Midbrain (tissue), 1 donor: ENCODE measurements at regions not wholly inside any gene's neighbourhood (a gene's known extent, or its start where the extent isn't known, plus 50 kb on each side); places are given as distances from the start of the nearest gene placed in this dataset.

Experiments used
- DNase-seq: peaks from one replicate; lab custom pipeline; 2025; lab: John Stamatoyannopoulos, UW

DNA sequence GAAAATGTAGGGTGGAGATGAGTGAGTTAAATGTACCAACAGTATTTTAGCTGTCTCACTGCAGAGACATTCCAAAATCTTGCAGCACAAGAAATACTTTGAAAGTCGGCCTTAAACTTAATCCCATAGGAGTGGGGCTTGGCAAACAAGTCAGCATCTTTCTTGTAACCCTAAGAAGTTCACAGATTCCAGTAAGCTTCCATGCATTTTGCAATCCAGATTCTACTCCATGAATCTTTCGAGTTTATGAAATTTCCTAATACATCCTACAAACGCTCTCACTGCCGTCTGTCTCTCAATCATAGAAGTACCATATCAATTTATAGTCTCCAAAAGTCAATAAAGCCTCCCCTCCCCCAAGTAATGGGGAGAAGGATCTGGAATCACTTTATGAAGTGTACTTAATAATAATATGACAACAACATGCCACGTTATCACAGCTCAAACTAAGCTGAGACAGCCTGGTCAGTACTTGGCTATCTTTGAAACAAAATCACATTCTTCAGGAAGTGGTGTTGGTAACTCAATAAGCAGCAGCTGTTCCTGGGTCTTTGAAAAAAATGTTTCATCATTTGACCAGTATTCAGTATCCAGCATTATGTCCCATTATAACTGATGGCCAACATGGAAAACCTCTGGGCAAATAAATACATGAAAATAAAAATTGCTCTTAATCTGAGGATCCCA lies 317.4 kb upstream of the RUNX1 start:
- no peak for DNase-seq

DNA sequence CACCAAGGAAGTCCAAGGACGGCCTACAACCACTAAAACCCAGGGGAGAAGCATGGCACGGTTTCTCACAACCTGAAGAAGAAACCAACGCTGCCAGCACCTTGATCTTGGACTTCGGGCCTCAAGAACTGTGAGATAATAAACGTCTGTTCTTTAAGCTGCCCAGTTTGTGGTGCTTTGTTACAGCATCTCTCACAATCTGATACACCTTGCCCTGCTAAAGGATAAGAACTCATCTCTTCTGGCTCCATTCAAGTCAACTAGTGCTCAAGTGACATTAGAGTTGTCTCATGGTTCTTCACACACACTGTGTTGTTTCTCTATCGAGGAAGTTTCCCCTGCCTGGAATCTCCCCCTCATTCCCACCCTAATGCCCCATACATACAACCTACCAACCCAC lies 314.4 kb upstream of the RUNX1 start:
- DNase-seq: no peak

DNA sequence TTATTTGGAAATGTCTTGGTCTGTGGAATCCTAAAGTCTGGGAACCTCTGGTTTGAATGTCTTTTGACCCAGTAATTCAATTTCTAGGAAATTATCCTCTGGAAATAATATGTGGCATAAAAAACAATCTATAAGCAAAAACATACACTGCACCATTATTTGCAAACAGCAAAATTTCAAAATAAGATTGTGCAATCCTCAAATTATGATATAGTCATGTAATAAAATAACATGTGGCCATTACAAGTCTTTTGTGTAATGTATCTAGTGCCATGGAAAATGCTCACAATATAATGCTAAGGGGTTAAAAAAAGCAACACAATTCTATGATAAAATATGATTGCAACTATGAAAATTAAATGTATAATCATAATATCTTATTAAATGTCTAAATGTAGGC lies 312.9 kb upstream of the RUNX1 start:
- no peak for DNase-seq

DNA sequence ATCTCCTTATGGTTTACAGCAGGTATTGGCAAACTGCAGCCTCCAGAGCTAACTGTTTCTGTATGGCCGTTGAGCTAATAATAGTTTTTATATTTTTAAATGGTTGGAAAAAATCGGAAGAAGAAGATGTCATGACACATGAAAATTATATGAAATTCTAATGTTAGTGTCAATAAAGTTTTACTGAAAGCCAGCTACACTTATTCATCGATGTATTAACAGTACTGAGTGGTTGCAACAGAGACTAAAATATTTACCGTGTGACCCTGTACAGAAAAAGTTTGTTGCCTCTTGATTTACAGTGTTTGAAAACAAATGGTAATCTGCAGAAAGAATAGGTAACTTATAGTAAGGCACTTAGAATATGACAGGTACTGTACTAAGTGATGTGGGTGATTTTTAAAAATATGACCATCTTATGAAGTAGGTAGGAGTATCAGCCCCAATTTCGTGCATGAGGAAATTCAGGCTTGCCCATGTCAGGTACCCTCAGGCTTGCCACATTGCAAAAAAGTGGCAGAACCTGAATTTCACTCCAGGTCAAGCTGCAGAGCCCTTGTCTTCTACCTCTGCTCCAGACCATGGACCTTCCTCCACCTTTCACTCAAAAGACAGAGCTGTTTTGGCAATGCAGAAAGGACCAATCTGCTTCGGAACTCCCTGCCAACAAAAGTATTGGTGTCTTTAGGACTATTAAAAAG lies 311.9 kb upstream of the RUNX1 start:
- DNase-seq: no peak

DNA sequence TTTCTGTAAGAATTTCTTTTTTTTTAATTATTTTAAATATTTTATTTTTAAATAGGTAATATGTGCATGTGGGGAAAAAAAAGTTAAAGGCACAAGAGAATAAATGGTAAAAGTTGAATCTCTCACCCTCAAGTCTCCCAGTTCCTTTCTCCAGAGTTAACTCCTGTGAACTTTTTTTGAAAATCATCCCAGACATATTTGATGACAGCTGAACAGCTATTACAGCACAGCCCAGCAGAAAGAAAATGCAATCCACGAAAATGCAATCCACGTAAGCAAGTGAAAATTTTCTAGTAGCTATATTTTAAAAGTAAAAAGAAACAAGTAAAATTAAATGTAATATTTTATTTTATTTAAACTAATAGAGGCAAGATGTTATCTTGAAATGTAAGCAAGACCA lies 310.0 kb upstream of the RUNX1 start:
- no peak for DNase-seq

DNA sequence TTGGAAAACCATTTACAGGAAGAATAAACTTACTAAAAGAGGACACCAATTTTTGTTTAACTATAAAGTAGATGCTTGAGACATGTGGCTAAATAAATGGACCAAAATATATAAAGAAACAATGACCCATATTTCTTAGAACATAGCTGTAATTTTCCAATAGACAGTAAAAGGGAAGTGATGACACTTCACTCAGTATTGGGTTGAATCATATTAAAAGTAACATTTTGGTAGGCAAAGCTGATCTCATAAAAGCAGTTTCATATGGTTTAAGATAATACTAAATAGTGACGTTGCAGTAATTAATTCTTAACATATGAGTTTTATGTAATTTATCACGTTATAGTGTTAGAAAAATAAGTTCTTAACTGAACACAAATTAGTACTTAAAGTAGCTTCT lies 308.9 kb upstream of the RUNX1 start:
- DNase-seq: no peak

DNA sequence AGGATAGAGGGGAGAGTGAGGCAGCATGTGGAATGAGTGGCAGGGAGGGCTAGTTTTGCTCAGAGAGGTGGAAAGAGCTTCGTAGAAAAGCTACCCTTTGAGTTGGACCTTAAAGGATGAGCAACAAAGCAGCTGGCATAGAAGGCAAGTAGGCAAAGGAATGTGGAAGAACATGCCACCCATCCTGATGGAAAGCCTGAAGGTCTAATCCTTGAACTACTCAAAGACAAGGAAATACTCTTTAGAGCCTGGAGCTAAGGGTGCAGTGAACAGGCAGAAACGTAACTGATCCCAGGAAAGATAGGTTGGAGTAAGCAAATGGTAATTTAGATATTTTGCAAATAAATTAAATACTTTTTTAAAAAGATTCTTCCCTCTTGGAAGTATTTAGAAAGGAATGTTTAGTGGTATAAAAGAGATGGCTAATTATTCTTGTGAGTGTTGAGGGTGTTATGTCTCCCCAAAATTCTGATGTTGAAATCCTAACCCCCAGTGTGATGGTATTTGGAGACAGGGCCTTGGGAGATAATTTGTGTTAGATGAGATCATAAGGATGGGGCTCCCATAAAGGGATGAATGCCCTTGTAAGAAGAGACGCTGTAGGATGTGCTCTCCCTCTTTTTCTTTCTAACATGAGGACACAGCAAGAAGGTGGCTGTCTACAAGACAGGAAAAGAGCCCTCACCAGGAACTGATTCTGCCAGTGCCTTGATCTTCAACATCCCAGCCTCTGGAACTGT lies 308.1 kb upstream of the RUNX1 start:
- DNase-seq: no peak

DNA sequence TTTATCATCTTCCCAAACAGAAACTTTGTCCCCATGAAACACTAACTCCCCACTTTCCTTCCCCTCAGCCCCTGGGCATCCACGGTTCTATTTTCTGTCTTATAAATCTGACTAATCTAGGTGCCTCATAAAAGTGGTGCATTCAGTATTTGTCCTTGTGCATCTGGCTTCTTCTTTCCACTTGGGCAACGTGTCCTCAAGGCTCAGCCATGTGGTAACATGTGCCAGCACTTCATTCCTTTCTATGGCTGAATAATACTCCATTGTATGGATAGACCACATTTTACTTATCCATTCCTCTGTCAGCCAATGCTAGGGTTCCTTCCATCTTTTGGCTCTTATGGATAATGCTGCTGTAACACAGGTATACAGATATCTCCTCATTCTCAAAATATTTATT lies 305.0 kb upstream of the RUNX1 start:
- DNase-seq: no peak

DNA sequence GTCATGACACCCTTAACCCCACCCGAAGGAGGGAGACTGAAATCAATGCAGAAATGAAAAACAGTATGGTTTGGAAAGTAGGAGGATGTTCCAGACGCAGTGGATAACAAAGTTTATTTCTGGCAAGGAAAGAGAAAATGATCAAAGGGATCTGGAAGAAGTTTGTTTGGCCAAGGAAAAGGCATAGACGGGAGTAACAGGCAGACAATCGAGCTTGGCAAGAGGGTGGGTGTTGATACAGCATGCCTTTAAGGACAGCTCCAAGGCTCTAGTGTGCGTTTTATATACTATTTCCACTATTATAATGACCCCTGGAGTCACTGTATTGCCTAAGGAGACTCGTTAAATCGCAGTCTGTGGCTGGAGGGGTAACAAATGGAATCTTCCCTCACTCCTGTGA lies 303.7 kb upstream of the RUNX1 start:
- no peak for DNase-seq

DNA sequence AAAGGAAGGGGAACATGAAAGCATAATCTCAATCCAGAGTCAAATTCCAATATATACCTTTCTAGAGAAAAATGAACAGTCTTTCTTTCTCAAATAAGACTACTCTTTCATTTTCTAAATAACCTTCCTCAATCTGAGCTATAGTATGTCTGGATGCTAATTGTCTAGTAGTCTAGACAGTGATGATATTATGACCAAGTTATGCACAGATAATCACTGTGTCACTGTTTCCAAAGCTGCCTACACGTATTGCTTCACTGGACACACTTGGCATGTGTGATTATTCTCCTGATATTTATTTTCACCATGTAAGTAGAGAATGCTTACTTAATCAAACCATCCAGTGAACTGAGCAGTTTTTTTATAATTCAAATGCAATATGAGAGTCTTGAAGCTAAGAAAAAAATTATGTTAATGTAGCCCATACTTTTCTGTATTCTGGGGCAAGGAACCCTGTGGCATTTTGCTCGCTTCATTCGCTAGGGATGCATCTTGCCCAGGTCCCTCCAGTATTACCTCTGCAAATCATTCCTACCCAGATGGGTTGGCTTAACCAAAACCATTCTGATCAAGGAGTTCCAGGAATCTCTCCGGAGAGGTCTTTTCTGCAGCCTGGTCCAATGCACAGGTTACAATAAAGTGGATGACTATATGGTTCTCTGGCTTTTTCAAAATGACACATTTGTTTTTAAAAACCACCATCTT lies 303.1 kb upstream of the RUNX1 start:
- no peak for DNase-seq

DNA sequence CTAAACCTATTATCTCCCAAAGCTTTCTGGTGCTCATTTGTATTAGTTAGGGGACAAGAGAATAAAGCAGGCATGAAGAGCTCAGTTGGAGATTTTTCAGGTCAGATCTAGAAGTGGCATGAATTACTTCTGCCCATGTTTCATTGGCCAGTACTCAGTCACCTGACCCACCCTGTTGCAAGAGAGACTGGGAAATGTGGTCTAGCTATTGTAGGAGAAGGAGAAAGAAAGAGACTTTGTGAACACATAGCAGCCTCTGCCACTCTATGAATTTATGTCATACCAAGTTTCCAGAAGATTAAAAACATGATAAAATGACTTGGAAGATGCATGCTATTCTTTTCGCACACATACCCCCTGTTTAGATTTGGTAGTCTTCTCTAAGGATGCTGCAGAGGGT lies 302.3 kb upstream of the RUNX1 start:
- DNase-seq: no peak

DNA sequence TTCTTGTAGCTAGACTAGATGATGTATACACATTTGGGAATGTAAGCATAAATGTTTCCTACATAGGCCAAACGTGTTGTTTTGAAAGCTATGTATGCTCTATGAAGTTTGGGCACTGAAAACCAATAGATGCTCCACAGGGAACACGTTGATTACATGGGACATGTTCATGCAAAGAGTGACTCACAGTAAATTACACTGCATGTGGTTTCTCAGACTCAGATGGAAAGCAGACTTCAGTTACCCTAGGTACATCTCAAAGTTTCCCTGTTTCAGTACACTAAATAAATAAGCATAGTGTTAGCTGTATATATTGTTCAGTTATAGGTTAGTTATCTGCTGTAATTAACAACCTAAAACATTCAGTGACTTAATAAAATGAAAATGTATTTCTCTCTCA lies 301.9 kb upstream of the RUNX1 start:
- no peak for DNase-seq

DNA sequence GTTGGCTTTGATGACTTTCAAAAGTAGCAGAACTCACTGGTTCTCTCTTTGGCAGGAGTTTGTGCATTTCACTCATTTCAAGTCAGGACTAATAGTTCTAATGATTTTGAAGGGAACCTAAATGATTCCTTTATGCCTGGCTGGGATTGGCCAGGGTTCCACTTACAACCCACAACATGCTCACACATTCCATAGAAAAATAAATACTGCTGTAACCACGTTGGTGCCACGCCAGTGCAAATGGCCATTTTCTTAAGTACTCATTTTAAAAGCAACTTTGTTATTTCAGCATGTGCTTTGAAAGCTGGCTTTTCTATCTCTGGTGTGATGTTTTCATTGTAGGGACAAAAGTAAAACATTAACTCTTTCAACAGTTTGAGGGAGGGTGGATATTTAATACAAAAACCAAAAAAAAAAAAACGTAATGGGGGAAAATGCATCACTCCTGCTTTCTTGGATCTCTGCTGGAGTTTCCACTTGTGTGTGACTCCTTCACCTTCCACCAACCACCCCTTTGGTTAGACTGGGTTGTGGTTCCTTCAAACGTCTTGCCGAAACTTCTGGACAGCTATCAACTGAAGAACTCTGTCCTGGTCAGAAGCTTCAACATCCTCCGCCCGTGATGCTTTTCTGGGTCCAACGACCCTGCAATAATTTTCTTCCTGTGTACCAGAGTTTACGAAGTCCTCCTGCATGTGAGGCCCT lies 300.4 kb upstream of the RUNX1 start:
- no peak for DNase-seq

DNA sequence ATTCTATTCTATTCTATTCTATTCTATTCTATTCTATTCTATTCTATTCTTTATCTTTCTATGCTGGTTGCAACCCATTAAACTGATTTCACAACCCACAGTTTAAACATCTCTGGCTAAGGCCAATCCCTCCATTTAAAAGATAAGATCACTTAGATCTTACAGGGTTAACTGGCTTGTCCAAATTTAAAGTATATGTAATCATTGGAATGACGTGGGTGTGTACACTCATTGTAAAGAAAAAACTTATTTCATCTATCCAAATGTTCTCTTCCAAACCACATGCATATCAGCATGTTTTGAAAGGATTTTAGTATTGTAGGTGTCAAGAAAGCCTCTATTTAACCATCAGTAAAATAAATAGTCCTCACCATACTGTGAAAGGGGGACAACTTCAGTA lies 299.6 kb upstream of the RUNX1 start:
- DNase-seq: no peak

DNA sequence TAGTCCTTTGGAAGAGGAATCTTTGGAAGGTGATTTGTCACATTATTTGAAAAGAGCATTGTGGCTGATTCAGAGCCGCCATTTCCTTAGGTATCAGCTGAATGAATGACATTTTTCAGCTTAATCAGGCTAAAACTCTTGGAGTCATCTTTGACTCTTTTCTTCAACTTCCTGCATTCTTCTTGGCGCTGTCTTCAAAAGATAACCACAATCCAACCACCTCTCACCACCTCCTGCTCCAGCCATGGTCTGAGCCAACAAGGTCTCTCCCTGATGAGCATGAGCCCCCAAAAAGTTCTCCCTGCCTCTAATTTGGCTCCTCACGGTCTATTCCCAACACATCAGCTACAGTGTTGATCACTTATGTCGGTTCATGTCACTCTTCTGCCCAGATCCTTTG lies 297.6 kb upstream of the RUNX1 start:
- DNase-seq: no peak

DNA sequence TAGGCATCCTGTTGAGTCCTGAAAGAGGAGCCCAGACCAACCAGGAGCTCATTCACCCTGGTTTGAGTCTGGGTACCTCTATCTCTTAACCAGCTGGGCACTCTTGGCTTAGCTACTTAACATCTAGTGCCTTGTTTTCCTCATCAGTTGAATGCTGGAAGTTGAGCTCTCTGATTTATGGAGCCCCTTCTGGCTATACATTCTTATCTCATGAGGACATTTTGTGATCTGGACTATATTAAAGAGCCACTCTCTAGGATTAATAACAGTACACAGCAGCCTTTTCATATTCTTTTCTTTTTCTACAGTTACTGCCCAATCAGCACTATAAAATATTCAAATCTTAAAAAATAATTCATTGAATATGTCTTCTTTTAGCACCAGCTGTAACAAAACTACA lies 296.9 kb upstream of the RUNX1 start:
- DNase-seq: no peak

DNA sequence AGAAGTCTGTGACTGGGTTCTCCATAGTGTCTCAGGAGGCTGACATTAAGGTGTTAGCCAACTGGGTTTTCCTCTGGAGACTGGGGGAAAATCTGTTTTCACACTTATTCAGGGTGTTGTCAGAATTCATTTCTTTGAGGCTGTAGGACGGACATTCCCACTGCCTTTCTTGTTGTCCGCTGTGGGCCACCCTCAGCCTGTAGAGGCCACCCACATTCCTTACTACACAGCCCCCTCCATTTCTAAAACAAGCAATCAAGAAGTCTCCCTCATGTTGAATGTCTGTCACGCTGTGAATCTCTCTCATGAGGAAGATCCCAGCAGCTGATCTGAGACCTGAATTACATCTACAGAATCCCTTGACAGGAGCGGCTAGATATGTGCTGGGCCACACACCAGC lies 295.5 kb upstream of the RUNX1 start:
- no peak for DNase-seq

DNA sequence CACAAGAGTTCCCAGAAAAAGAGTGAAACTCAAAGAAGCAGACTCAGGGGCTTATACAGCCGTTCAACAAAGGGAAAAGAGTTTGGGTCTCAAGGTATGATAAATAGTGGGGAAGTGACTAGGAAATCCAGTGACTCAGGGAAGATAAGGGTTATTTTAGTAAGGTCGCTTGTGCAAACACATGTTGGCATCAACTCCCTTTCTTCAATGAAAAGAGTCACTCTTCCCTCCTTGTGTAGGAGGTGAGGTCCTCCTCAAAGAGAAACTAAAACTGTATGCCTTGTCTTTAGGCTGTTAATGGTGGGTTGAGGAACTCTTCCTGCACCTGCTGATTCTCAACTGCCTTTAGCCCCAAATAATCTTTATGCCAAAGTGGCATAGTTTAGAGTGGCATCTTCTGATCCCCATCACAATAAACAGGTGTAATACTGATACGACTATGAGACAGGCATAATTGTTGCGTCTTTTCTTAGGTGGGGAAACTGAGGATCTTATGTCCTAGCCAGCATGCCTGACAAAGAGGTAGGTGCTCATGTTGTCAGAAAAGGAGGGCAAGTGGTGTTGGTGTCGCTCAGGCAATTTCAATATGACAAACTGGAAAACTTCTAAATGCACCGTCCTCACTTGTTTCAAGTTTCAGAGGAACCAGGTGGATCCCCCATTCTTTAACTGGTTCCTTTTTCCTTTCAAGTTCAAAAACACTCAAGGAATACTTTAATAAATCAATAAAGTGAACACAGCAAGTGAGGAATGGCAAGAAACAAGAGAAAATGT lies 294.1 kb upstream of the RUNX1 start:
- DNase-seq: no peak

DNA sequence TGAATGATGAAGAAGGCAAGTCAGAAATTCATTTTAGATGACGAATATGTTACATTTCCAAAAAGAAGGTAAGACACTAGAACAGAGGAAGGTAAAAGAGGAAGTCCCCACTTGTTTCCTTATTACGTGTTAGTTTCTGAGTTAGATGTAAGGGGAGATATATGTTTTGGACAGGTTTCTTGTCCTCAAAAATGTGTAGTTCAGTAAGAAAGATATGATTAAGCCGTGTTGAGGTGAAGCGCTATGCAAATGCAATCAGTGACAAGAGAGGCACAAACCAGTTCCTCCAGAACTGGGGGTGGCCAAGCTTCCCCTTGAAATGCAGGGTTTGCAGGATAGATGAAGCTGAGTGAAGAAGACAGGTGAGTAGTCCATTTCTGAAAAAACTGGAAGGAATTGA lies 293.3 kb upstream of the RUNX1 start:
- no peak for DNase-seq

DNA sequence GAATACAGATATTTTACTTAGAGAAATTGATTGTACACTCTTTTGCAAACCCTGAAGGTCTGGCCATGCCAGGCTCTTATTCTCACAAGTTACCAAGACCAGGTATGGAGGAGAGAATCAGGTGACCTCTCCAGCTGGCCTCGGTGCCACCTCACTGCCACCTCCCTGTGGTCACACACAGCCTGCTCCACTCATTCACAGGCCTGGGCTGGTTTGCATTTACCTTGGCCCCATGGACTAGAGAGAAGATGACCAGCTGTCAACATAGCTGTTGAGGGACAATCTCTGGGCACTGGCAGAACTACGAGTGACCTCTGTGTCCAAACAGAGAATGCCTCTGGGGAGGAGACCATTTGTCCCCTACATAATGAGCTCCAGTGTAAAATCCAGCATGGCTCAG lies 291.2 kb upstream of the RUNX1 start:
- DNase-seq: no peak

DNA sequence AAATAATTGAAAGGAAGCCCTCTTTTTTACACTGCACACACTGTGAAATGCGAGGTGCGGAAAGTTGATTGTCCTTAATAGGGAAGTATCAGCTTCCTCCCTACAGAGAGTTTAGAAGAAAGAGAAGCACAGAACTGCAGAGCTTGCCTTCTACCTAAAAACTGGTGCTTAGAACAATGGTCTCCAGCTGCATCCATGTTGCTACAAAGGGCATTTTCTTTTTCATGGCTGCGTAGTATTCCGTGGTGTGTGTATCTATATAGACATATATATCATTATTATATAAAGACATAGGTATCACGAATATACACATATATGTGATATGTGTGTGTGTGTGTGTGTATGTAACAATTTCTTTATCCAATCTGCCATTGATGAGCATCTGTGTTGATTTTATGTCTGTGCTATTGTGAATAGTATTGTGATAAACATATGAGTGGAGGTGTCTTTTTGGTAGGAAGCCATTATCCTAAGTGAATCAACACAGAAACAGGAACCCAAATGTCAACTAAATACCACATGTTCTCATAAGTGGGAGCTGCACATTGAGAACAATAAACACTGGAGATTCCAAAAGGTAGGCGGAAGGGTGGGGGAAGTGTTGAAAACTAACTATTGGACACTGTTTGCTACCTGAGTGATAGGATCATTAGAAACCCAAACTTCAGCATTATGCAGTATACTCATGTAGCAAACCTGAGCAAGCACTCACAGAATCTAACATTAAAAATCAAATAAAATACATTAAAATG lies 290.0 kb upstream of the RUNX1 start:
- DNase-seq: no peak
